Keratinocyte (primary cell): ENCODE measurements at regions not wholly inside any gene's neighbourhood (a gene's known extent, or its start where the extent isn't known, plus 50 kb on each side); places are given as distances from the start of the nearest gene placed in this dataset.

Experiments
- CTCF ChIP-seq, 3 experiments: IDR thresholded peaks in 1 of 3; conservative IDR thresholded peaks in 1 of 3; optimal IDR thresholded peaks in 1 of 3; 2 replicates in 2 of 3; 3 replicates in 1 of 3; pipeline versions ENCODE3 to v1.5.1; 2011; ENCODE audit warnings: low read length in 3 of 3, mild to moderate bottlenecking in 3 of 3, moderate library complexity in 2 of 3, control low read depth in 1 of 3, inconsistent platforms in 1 of 3; ENCODE audit not compliant: insufficient read depth in 2 of 3; ENCODE audit errors: extremely low read depth in 1 of 3
- EZH2 ChIP-seq: IDR thresholded peaks from one replicate; pipeline ENCODE4 v1.6.1; 2012; ENCODE audit warnings: inconsistent platforms, mild to moderate bottlenecking, low read length, moderate library complexity

GRCh38 chr5:74499256-74500050, 141.1 kb downstream of the ENC1 start:
- TF ChIP-seq CTCF (optimal IDR thresholded peaks at IDR 0.05 in 1 of 3, IDR thresholded peaks at IDR 0.05 in 1 of 3, conservative IDR thresholded peaks at IDR 0.05 in 1 of 3; ENCODE audit: extremely low read depth in 1 of 3, insufficient read depth in 2 of 3, low read length in 3 of 3) (no peak), EZH2 (no peak)
